HCT116 (cell line): ENCODE measurements at regions not wholly inside any gene's neighbourhood (a gene's known extent, or its start where the extent isn't known, plus 50 kb on each side); places are given as distances from the start of the nearest gene placed in this dataset.

ENCODE experiments used
- ATAC-seq: fragments of 200-7000 bp; cut with Tn5 transposase; 2 replicates; pipeline ENCODE4 v1.9.1; 2020; ENCODE audit warnings: mild to moderate bottlenecking, moderate library complexity
- BruUV-seq: library from RNA; stranded (reverse); fragments of 400-500 nt; replicated peaks from 2 replicates; lab custom pipeline; 2021; lab: Mats Ljungman, UMichigan
- CTCF ChIA-PET: fragments of 300-600 bp; sonication (Branson Sonifier 250); formaldehyde crosslinking; loops from one replicate; lab custom pipeline; 2021; ENCODE audit warnings: antibody characterized with exemption; lab: Charles Lee
- POLR2A ChIA-PET: fragments of 300-600, 350-600 bp; sonication (Branson Sonifier 250); formaldehyde crosslinking; loops from one replicate; lab custom pipeline; 2021; ENCODE audit warnings: antibody characterized with exemption; lab: Charles Lee
- RAD21 ChIA-PET, 2 experiments: fragments of 300-600 bp; sonication (Branson Sonifier 250); formaldehyde crosslinking; loops; one replicate each; lab custom pipeline; 2023; ENCODE audit warnings: low total read pairs in 2 of 2; ENCODE audit not compliant: uncharacterized antibody in 2 of 2, unreplicated experiment in 2 of 2, low non-redundant PET in 1 of 2; lab: Charles Lee
- DNase-seq: peaks from one replicate; pipeline ENCODE4 v3.0.0-alpha.2; 2010; ENCODE audit warnings: low read depth, low spot score
- H2AFZ ChIP-seq: fragments of 200-600 bp; shearing (Covaris generic), sonication (generic); 2 replicates; pipeline ENCODE4 v1.6.1; 2017; ENCODE audit warnings: low read depth, mixed run types, mixed read lengths, antibody characterized with exemption, low read length; ENCODE audit not compliant: poor library complexity, severe bottlenecking
- H3K27ac ChIP-seq: 2 replicates; pipeline ENCODE4 v1.5.1; 2012; ENCODE audit warnings: low read depth, low read length
- H3K27me3 ChIP-seq: fragments of 200-600 bp; sonication (generic); 2 replicates; pipeline ENCODE4 v1.6.1; 2016; ENCODE audit warnings: mixed run types, low read length, mixed read lengths; ENCODE audit not compliant: insufficient read depth
- H3K36me3 ChIP-seq, 2 experiments: fragments of 200-500 bp in 1 of 2; fragments of 200-600 bp in 1 of 2; sonication (Bioruptor generic) in 1 of 2; sonication (generic) in 1 of 2; 2 replicates each; pipeline versions ENCODE4 v1.5.1 to v1.6.1; 2014 to 2016; ENCODE audit warnings: low read length in 2 of 2, inconsistent platforms in 1 of 2, mixed read lengths in 1 of 2, mixed run types in 1 of 2; ENCODE audit not compliant: insufficient read depth in 2 of 2, control insufficient read depth in 1 of 2
- H3K4me1 ChIP-seq, 2 experiments: fragments of 200-600 bp in 1 of 2; sonication (generic) in 1 of 2; 2 replicates each; pipeline versions ENCODE4 v1.5.1 to v1.6.1; 2012 to 2017; ENCODE audit warnings: low read length in 2 of 2, inconsistent platforms in 1 of 2, mild to moderate bottlenecking in 1 of 2, mixed read lengths in 1 of 2, mixed run types in 1 of 2, moderate library complexity in 1 of 2; ENCODE audit not compliant: insufficient read depth in 2 of 2, control insufficient read depth in 1 of 2
- H3K4me2 ChIP-seq: fragments of 200-600 bp; sonication (generic); 2 replicates; pipeline ENCODE4 v1.6.1; 2017; ENCODE audit warnings: mixed run types, low read length, mixed read lengths
- H3K4me3 ChIP-seq, 2 experiments: fragments of 200-600 bp in 1 of 2; sonication (generic) in 1 of 2; replicated peaks in 1 of 2; 2 replicates each; pipeline ENCODE4 v1.5.1; 2011 to 2016; ENCODE audit warnings: low read length in 2 of 2, control low read depth in 1 of 2, low read depth in 1 of 2, mild to moderate bottlenecking in 1 of 2, mixed read lengths in 1 of 2, mixed run types in 1 of 2
- H3K79me2 ChIP-seq: fragments of 200-600 bp; sonication (generic); 2 replicates; pipeline ENCODE4 v1.6.1; 2017; ENCODE audit warnings: mild to moderate bottlenecking, mixed run types, low read length, moderate library complexity, mixed read lengths; ENCODE audit not compliant: insufficient read depth
- H3K9ac ChIP-seq: fragments of 200-600 bp; sonication (generic); 2 replicates; pipeline ENCODE4 v1.6.1; 2016; ENCODE audit warnings: low read length, mixed read lengths
- H3K9me2 ChIP-seq: fragments of 200-600 bp; sonication (generic), shearing (Covaris generic); 2 replicates; pipeline ENCODE4 v1.6.1; 2017; ENCODE audit warnings: mixed run types, mild to moderate bottlenecking, moderate library complexity; ENCODE audit not compliant: insufficient read depth
- H3K9me3 ChIP-seq, 2 experiments: fragments of 200-500 bp in 1 of 2; fragments of 200-600 bp in 1 of 2; sonication (Bioruptor generic) in 1 of 2; sonication (generic) in 1 of 2; 2 replicates each; pipeline ENCODE4 v1.6.1; 2014 to 2017; ENCODE audit warnings: low read length in 2 of 2, mixed read lengths in 2 of 2, inconsistent platforms in 1 of 2, low read depth in 1 of 2, mild to moderate bottlenecking in 1 of 2, mixed run types in 1 of 2, moderate library complexity in 1 of 2; ENCODE audit not compliant: control insufficient read depth in 1 of 2, insufficient read depth in 1 of 2
- H4K20me1 ChIP-seq: fragments of 200-600 bp; sonication (generic), shearing (Covaris generic); 2 replicates; pipeline ENCODE4 v1.6.1; 2017; ENCODE audit warnings: mixed run types, mild to moderate bottlenecking, moderate library complexity; ENCODE audit not compliant: insufficient read depth
- CBX3 ChIP-seq: IDR thresholded peaks from 2 replicates; pipeline ENCODE4 v1.6.1; 2012; ENCODE audit warnings: low read depth
- CEBPB ChIP-seq: IDR thresholded peaks from 2 replicates; pipeline ENCODE4 v1.6.1; 2012; ENCODE audit warnings: low read depth
- EGR1 ChIP-seq: IDR thresholded peaks from 2 replicates; pipeline ENCODE4 v1.6.1; 2012; ENCODE audit warnings: low read depth
- ELF1 ChIP-seq: IDR thresholded peaks from 2 replicates; pipeline ENCODE4 v1.6.1; 2012; ENCODE audit warnings: low read depth, borderline replicate concordance
- EZH2phosphoT487 ChIP-seq: fragments of 200-600 bp; IDR thresholded peaks from 2 replicates; pipeline ENCODE4 v1.6.1; 2018; ENCODE audit warnings: antibody characterized with exemption, borderline replicate concordance
- POLR2AphosphoS5 ChIP-seq: IDR thresholded peaks from 2 replicates; pipeline ENCODE4 v1.6.1; 2011; ENCODE audit warnings: mild to moderate bottlenecking, low read depth, low read length, moderate library complexity
- SP1 ChIP-seq: IDR thresholded peaks from 2 replicates; pipeline ENCODE4 v1.6.1; 2012; ENCODE audit warnings: low read depth
- TCF7L2 ChIP-seq: IDR thresholded peaks from 2 replicates; pipeline ENCODE4 v1.7.0; 2011; ENCODE audit warnings: borderline replicate concordance, inconsistent platforms; ENCODE audit not compliant: insufficient read depth, insufficient read length; ENCODE audit errors: extremely low read depth
- intact Hi-C: fragments of 100-400 bp; cut with micrococcal nuclease; formaldehyde crosslinking; loops from 2 replicates; pipeline ENCODE4 v1.10.0; 2022
- TF ChIP-seq, protein P1 (sequence below), 3 experiments: fragments of 200-600 bp in 1 of 3; sonication (generic) in 1 of 3; IDR thresholded peaks in 2 of 3; conservative IDR thresholded peaks in 1 of 3; 2 replicates each; pipeline ENCODE4 v1.5.1; 2012 to 2017; ENCODE audit warnings: low read depth in 2 of 3, low read length in 2 of 3, antibody characterized with exemption in 1 of 3, borderline replicate concordance in 1 of 3, control low read depth in 1 of 3, mild to moderate bottlenecking in 1 of 3, mixed read lengths in 1 of 3, mixed run types in 1 of 3, moderate library complexity in 1 of 3; ENCODE audit not compliant: insufficient read depth in 1 of 3
- TF ChIP-seq, protein P2 (sequence below): IDR thresholded peaks from 2 replicates; pipeline ENCODE4 v1.6.1; 2011; ENCODE audit warnings: mild to moderate bottlenecking, low read length, moderate library complexity; ENCODE audit not compliant: insufficient replicate concordance; ENCODE audit errors: extremely low read depth

DNA sequence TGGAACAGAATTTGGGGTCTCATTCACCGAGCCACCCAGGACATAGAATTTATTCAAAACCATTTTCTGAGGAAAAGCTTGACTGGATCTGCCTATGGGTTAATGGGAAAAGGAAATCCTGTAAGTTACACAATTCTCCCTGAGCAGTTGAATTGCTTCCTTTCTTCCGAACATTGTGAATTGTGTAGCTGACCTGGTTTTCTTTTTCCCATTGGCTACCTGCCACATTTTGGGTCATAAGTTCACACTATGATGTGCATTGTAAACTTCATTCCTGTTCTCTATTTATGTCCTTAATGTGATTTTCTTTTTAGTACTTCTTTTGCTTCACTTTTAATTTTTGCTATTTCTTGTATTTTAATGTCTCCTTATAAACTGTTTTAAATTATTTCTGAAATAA lies 386.0 kb upstream of the LRRC3B start:
- TF ChIP-seq, protein P1, sequence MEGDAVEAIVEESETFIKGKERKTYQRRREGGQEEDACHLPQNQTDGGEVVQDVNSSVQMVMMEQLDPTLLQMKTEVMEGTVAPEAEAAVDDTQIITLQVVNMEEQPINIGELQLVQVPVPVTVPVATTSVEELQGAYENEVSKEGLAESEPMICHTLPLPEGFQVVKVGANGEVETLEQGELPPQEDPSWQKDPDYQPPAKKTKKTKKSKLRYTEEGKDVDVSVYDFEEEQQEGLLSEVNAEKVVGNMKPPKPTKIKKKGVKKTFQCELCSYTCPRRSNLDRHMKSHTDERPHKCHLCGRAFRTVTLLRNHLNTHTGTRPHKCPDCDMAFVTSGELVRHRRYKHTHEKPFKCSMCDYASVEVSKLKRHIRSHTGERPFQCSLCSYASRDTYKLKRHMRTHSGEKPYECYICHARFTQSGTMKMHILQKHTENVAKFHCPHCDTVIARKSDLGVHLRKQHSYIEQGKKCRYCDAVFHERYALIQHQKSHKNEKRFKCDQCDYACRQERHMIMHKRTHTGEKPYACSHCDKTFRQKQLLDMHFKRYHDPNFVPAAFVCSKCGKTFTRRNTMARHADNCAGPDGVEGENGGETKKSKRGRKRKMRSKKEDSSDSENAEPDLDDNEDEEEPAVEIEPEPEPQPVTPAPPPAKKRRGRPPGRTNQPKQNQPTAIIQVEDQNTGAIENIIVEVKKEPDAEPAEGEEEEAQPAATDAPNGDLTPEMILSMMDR (IDR thresholded peaks at IDR 0.05 in 2 of 3, conservative IDR thresholded peaks at IDR 0.05 in 1 of 3; ENCODE audit: borderline replicate concordance in 1 of 3, insufficient read depth in 1 of 3, low read depth in 2 of 3, low read length in 2 of 3), result no peak
- TF ChIP-seq, protein P2, sequence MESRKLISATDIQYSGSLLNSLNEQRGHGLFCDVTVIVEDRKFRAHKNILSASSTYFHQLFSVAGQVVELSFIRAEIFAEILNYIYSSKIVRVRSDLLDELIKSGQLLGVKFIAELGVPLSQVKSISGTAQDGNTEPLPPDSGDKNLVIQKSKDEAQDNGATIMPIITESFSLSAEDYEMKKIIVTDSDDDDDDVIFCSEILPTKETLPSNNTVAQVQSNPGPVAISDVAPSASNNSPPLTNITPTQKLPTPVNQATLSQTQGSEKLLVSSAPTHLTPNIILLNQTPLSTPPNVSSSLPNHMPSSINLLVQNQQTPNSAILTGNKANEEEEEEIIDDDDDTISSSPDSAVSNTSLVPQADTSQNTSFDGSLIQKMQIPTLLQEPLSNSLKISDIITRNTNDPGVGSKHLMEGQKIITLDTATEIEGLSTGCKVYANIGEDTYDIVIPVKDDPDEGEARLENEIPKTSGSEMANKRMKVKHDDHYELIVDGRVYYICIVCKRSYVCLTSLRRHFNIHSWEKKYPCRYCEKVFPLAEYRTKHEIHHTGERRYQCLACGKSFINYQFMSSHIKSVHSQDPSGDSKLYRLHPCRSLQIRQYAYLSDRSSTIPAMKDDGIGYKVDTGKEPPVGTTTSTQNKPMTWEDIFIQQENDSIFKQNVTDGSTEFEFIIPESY, result no peak
- TF ChIP-seq TCF7L2, result no peak
- TF ChIP-seq EZH2phosphoT487, result no peak
- TF ChIP-seq ELF1, result no peak
- TF ChIP-seq SP1, result no peak
- TF ChIP-seq POLR2AphosphoS5, result no peak
- no peak for TF ChIP-seq EGR1
- TF ChIP-seq CEBPB, result no peak
- no peak for TF ChIP-seq CBX3
- TF ChIP-seq, all 23 proteins: peak for 0
- Histone ChIP-seq H3K9ac (no peak overlapping the region), H3K36me3 (no peaks in the 10 kb centered on the region), H4K20me1 (no peaks in the 10 kb centered on the region), H3K79me2 (no peaks in the 10 kb centered on the region), H3K27ac (no peak overlapping the region), H3K27me3 (no peaks in the 10 kb centered on the region), H3K9me2 (no peaks in the 10 kb centered on the region), H3K4me2 (no peak overlapping the region), H3K9me3 (peaks cover 0 to 3% of the 10 kb centered on the region in 2 experiments; a peak in 1 of 4 replicates), H2AFZ (no peak overlapping the region), H3K4me3 (no peak overlapping the region), H3K4me1 (no peaks in the 10 kb centered on the region)
- DNase-seq (no peak), ATAC-seq (no peak)
- no TSS peak for BruUV-seq
- intact Hi-C loops, result no loop called here
- ChIA-PET POLR2A (no interaction called here), CTCF (no interaction called here), RAD21 (no interaction called here)
